SK-N-SH (cell line): ENCODE measurements at regions not wholly inside any gene's neighbourhood (a gene's known extent, or its start where the extent isn't known, plus 50 kb on each side); places are given as distances from the start of the nearest gene placed in this dataset.

Source experiments
- CTCF ChIA-PET: fragments of 300-600, 350-600 bp; formaldehyde crosslinking; extraction: SDS; loops from one replicate; lab custom pipeline; 2021; lab: Yijun Ruan, JAX
- POLR2A ChIA-PET: fragments of 350-600 bp; sonication (Branson Sonifier 250); formaldehyde crosslinking; extraction: SDS; loops from one replicate; lab custom pipeline; 2020; ENCODE audit warnings: antibody characterized with exemption, inconsistent platforms; lab: Yijun Ruan, JAX
- DNase-seq: peaks from one replicate; pipeline ENCODE4 v3.0.0; 2012
- H2AFZ ChIP-seq: fragments of 200-600 bp; sonication (generic); 2 replicates; pipeline ENCODE4 v1.8.1; 2016; ENCODE audit warnings: antibody characterized with exemption, mild to moderate bottlenecking, low read depth
- H3F3A ChIP-seq: fragments of 200-600 bp; sonication (generic); replicated peaks from 2 replicates; pipeline ENCODE3; 2016; ENCODE audit warnings: antibody characterized with exemption, mild to moderate bottlenecking; ENCODE audit not compliant: insufficient read depth
- H3K27ac ChIP-seq, 2 experiments: fragments of 200-500 bp in 1 of 2; fragments of 200-600 bp in 1 of 2; sonication (Bioruptor generic) in 1 of 2; sonication (generic), shearing (Covaris generic) in 1 of 2; 2 replicates each; pipeline versions ENCODE4 v1.5.1 to v1.6.1; 2014 to 2016; ENCODE audit warnings: low read depth in 2 of 2, inconsistent platforms in 1 of 2, low read length in 1 of 2, mild to moderate bottlenecking in 1 of 2, mixed read lengths in 1 of 2
- H3K27me3 ChIP-seq: fragments of 200-600 bp; sonication (generic), shearing (Covaris generic); 2 replicates; pipeline ENCODE4 v1.6.1; 2016; ENCODE audit warnings: mixed run types; ENCODE audit not compliant: insufficient read depth
- H3K36me3 ChIP-seq, 2 experiments: fragments of 200-500 bp in 1 of 2; fragments of 200-600 bp in 1 of 2; sonication (Bioruptor generic) in 1 of 2; sonication (generic) in 1 of 2; replicated peaks in 1 of 2; 2 replicates each; pipeline versions ENCODE3 to v1.5.1; 2014 to 2016; ENCODE audit warnings: low read length in 1 of 2, mild to moderate bottlenecking in 1 of 2; ENCODE audit not compliant: insufficient read depth in 2 of 2, control insufficient read depth in 1 of 2
- H3K4me1 ChIP-seq, 2 experiments: fragments of 200-500 bp in 1 of 2; fragments of 200-600 bp in 1 of 2; sonication (Bioruptor generic) in 1 of 2; sonication (generic), shearing (Covaris generic) in 1 of 2; 2 replicates each; pipeline versions ENCODE4 v1.5.1 to v1.6.1; 2014 to 2016; ENCODE audit warnings: low read depth in 1 of 2, low read length in 1 of 2, mixed run types in 1 of 2; ENCODE audit not compliant: insufficient read depth in 2 of 2, control insufficient read depth in 1 of 2
- H3K4me2 ChIP-seq: fragments of 200-600 bp; sonication (generic), shearing (Covaris generic); 2 replicates; pipeline ENCODE4 v1.6.1; 2017; ENCODE audit warnings: mixed run types
- H3K4me3 ChIP-seq, 2 experiments: fragments of 200-500 bp in 1 of 2; fragments of 200-600 bp in 1 of 2; sonication (Bioruptor generic) in 1 of 2; sonication (generic), shearing (Covaris generic) in 1 of 2; 2 replicates each; pipeline versions ENCODE4 v1.5.1 to v1.8.1; 2014 to 2016; ENCODE audit warnings: low read depth in 2 of 2, inconsistent platforms in 1 of 2, low read length in 1 of 2, mild to moderate bottlenecking in 1 of 2, mixed read lengths in 1 of 2, moderate library complexity in 1 of 2
- H3K79me2 ChIP-seq: fragments of 200-600 bp; sonication (generic); 2 replicates; pipeline ENCODE4 v1.8.1; 2017; ENCODE audit warnings: mild to moderate bottlenecking; ENCODE audit not compliant: insufficient read depth
- H3K9ac ChIP-seq: fragments of 200-600 bp; sonication (generic); 2 replicates; pipeline ENCODE4 v1.6.1; 2017; ENCODE audit warnings: mixed run types
- H3K9me2 ChIP-seq: fragments of 200-600 bp; sonication (generic); 2 replicates; pipeline ENCODE4 v1.6.1; 2017; ENCODE audit warnings: mixed run types
- H3K9me3 ChIP-seq: fragments of 200-600 bp; sonication (generic); 2 replicates; pipeline ENCODE4 v1.6.1; 2017; ENCODE audit warnings: mixed run types, mild to moderate bottlenecking, moderate library complexity
- H4K20me1 ChIP-seq: fragments of 200-600 bp; sonication (generic); 2 replicates; pipeline ENCODE4 v1.6.1; 2017; ENCODE audit warnings: mild to moderate bottlenecking, mixed run types; ENCODE audit not compliant: insufficient read depth
- CHD2 ChIP-seq: fragments of 150-350 bp; IDR thresholded peaks from 2 replicates; pipeline ENCODE4 v1.6.1; 2018; ENCODE audit warnings: low read length; ENCODE audit not compliant: partially characterized antibody
- EZH2phosphoT487 ChIP-seq: fragments of 200-600 bp; sonication (generic); IDR thresholded peaks from 2 replicates; pipeline ENCODE4 v1.6.1; 2017; ENCODE audit warnings: low read depth, mixed run types, mild to moderate bottlenecking, antibody characterized with exemption, moderate library complexity, borderline replicate concordance
- FOSL2 ChIP-seq: IDR thresholded peaks from 2 replicates; pipeline ENCODE4 v1.4.0; 2012; ENCODE audit warnings: low read depth, mild to moderate bottlenecking, moderate library complexity, borderline replicate concordance
- GATA2 ChIP-seq: sonication (generic); formaldehyde crosslinking; IDR thresholded peaks from 2 replicates; pipeline ENCODE4 v1.5.0; 2020; ENCODE audit warnings: mild to moderate bottlenecking, missing genetic modification reagents
- NRF1 ChIP-seq: IDR thresholded peaks from 2 replicates; pipeline ENCODE4 v1.6.1; 2012; ENCODE audit warnings: low read depth, mild to moderate bottlenecking, low read length
- RFX5 ChIP-seq: IDR thresholded peaks from 2 replicates; pipeline ENCODE4 v1.6.1; 2012; ENCODE audit warnings: mild to moderate bottlenecking, improper control_type of control experiment, low read length
- RXRA ChIP-seq: IDR thresholded peaks from 2 replicates; pipeline ENCODE4 v1.4.0; 2012; ENCODE audit warnings: low read depth, mild to moderate bottlenecking, borderline replicate concordance
- TCF12 ChIP-seq: IDR thresholded peaks from 2 replicates; pipeline ENCODE4 v1.4.0; 2012
- WGBS: methylation state at CpG from one replicate; pipeline ENCODE4 v1.1.6; 2017; ENCODE audit warnings: low lambda C conversion rate; 5-methylcytosine and 5-hydroxymethylcytosine counted together
- TF ChIP-seq, protein P1 (sequence below): fragments of 200-600 bp; sonication (generic); IDR thresholded peaks from 2 replicates; pipeline ENCODE4 v1.6.1; 2017; ENCODE audit warnings: antibody characterized with exemption, mild to moderate bottlenecking, moderate library complexity
- TF ChIP-seq, protein P2 (sequence below): IDR thresholded peaks from 2 replicates; pipeline ENCODE4 v1.4.0; 2012; ENCODE audit warnings: low read depth
- TF ChIP-seq, protein P3 (sequence below): IDR thresholded peaks from 2 replicates; pipeline ENCODE4 v1.6.1; 2012; ENCODE audit warnings: mild to moderate bottlenecking, low read depth, low read length, moderate library complexity
- TF ChIP-seq, protein P4 (sequence below): IDR thresholded peaks from 2 replicates; pipeline ENCODE4 v1.4.0; 2012; ENCODE audit warnings: low read depth, borderline replicate concordance

DNA sequence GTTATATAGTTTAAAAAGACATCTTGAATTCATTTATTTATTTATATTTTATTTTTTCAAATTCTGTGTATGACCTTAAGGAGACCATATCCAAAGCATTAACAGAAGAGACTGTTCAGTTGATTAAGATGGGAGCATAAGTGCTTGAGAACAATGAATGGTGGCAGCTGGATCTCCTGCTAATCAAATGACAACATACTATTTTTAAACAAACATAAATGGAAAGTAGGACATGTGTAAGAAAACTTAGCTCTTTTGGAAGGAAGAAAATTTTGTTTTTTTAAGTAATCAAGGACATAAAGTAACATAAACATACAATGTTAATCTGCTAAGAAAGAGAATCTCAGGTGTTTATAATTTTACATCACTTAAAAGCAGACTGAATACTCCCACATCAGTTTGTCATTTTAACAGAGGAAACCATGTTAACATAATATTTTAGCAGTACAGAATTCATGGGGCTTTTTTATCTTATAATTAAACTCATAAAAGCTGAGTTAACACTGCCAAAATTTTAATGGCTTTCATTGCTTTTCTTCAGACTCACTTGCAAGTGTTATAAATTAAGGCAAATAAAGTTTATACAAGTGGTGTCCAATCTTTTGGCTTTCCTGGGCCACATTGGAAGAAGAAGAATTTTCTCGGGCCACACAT lies 95.1 kb downstream of the MAD2L1 start:
- CTCF ChIA-PET: interaction anchor here (1.4 kb wide), 1 partner anchor 9 kb away, joined by 3 read pairs; no protein-coding TSS in a partner anchor
- Histone ChIP-seq H3K27me3 (no peaks in the 10 kb centered on the region), H2AFZ (no peak overlapping the region), H3K4me1 (no peaks in the 10 kb centered on the region), H3K27ac (no peak overlapping the region)
- 54% methylated on average over 1 of the region's 1 CpG for WGBS
- no peak for DNase-seq
- TF ChIP-seq, protein P1, sequence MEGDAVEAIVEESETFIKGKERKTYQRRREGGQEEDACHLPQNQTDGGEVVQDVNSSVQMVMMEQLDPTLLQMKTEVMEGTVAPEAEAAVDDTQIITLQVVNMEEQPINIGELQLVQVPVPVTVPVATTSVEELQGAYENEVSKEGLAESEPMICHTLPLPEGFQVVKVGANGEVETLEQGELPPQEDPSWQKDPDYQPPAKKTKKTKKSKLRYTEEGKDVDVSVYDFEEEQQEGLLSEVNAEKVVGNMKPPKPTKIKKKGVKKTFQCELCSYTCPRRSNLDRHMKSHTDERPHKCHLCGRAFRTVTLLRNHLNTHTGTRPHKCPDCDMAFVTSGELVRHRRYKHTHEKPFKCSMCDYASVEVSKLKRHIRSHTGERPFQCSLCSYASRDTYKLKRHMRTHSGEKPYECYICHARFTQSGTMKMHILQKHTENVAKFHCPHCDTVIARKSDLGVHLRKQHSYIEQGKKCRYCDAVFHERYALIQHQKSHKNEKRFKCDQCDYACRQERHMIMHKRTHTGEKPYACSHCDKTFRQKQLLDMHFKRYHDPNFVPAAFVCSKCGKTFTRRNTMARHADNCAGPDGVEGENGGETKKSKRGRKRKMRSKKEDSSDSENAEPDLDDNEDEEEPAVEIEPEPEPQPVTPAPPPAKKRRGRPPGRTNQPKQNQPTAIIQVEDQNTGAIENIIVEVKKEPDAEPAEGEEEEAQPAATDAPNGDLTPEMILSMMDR: no peak
- TF ChIP-seq, all 33 proteins: peak for 0
- POLR2A ChIA-PET: interaction anchor here (0.6 kb wide), 1 partner anchor 10 kb away, joined by 3 read pairs; no protein-coding TSS in a partner anchor
- Histone ChIP-seq H3K9me2 (no peaks in the 10 kb centered on the region), H3K9ac (no peak overlapping the region), H3F3A (no peaks in the 10 kb centered on the region), H3K9me3 (no peaks in the 10 kb centered on the region), H3K4me2 (no peak overlapping the region), H4K20me1 (no peaks in the 10 kb centered on the region), H3K79me2 (no peaks in the 10 kb centered on the region), H3K4me3 (no peak overlapping the region), H3K36me3 (no peaks in the 10 kb centered on the region)

DNA sequence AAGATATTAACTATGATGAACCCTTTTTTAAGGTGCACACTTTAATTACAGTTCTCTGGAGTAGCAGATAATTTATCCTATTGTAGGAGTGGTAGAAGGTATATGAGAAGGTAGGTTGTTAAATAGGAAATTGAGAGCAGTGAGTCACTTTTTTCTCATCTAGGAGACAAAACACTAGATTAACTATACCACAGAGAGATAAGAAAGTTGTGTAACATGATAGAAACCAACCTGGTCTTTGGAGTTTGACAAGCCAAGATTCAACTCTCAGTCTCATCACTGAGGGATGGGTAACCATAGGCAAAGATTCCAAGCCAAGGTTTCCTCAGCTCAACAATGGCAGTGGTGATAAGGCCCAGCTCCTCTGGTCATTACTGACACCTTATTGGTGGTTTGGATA lies 104.0 kb downstream of the MAD2L1 start:
- CTCF ChIA-PET: interaction anchor here (1.1 kb wide), 1 partner anchor 9 kb away, joined by 3 read pairs; no protein-coding TSS in a partner anchor
- no peaks in the 10 kb centered on the region; the same call in 1 of the 2 replicates for H3K27me3 ChIP-seq
- H3F3A ChIP-seq: no peaks in the 10 kb centered on the region
- H3K27ac ChIP-seq: no peak overlapping the region
- H4K20me1 ChIP-seq: no peaks in the 10 kb centered on the region
- H3K36me3 ChIP-seq: no peaks in the 10 kb centered on the region
- H3K79me2 ChIP-seq: no peaks in the 10 kb centered on the region
- H3K4me1 ChIP-seq: no peaks in the 10 kb centered on the region
- TF ChIP-seq EZH2phosphoT487 (no peak), RXRA (no peak), RFX5 (no peak), CHD2 (no peak), GATA2 (CRISPR knock-in tag) (no peak), FOSL2 (no peak), NRF1 (no peak), TCF12 (no peak)
- TF ChIP-seq, protein P2, sequence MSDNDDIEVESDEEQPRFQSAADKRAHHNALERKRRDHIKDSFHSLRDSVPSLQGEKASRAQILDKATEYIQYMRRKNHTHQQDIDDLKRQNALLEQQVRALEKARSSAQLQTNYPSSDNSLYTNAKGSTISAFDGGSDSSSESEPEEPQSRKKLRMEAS: no peak
- TF ChIP-seq, protein P3, sequence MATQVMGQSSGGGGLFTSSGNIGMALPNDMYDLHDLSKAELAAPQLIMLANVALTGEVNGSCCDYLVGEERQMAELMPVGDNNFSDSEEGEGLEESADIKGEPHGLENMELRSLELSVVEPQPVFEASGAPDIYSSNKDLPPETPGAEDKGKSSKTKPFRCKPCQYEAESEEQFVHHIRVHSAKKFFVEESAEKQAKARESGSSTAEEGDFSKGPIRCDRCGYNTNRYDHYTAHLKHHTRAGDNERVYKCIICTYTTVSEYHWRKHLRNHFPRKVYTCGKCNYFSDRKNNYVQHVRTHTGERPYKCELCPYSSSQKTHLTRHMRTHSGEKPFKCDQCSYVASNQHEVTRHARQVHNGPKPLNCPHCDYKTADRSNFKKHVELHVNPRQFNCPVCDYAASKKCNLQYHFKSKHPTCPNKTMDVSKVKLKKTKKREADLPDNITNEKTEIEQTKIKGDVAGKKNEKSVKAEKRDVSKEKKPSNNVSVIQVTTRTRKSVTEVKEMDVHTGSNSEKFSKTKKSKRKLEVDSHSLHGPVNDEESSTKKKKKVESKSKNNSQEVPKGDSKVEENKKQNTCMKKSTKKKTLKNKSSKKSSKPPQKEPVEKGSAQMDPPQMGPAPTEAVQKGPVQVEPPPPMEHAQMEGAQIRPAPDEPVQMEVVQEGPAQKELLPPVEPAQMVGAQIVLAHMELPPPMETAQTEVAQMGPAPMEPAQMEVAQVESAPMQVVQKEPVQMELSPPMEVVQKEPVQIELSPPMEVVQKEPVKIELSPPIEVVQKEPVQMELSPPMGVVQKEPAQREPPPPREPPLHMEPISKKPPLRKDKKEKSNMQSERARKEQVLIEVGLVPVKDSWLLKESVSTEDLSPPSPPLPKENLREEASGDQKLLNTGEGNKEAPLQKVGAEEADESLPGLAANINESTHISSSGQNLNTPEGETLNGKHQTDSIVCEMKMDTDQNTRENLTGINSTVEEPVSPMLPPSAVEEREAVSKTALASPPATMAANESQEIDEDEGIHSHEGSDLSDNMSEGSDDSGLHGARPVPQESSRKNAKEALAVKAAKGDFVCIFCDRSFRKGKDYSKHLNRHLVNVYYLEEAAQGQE: no peak
- TF ChIP-seq, protein P1: no peak
- TF ChIP-seq, protein P4, sequence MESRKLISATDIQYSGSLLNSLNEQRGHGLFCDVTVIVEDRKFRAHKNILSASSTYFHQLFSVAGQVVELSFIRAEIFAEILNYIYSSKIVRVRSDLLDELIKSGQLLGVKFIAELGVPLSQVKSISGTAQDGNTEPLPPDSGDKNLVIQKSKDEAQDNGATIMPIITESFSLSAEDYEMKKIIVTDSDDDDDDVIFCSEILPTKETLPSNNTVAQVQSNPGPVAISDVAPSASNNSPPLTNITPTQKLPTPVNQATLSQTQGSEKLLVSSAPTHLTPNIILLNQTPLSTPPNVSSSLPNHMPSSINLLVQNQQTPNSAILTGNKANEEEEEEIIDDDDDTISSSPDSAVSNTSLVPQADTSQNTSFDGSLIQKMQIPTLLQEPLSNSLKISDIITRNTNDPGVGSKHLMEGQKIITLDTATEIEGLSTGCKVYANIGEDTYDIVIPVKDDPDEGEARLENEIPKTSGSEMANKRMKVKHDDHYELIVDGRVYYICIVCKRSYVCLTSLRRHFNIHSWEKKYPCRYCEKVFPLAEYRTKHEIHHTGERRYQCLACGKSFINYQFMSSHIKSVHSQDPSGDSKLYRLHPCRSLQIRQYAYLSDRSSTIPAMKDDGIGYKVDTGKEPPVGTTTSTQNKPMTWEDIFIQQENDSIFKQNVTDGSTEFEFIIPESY: no peak
- H3K4me2 ChIP-seq: no peak overlapping the region
- no peak overlapping the region for H3K4me3 ChIP-seq
- H3K9ac ChIP-seq: no peak overlapping the region
- POLR2A ChIA-PET: no interaction called here
- H2AFZ ChIP-seq: no peak overlapping the region
- H3K9me2 ChIP-seq: no peaks in the 10 kb centered on the region
- no peaks in the 10 kb centered on the region for H3K9me3 ChIP-seq
- DNase-seq: no peak
